ENCODE measurements at regions not wholly inside any gene's neighbourhood (a gene's known extent, or its start where the extent isn't known, plus 50 kb on each side); places are given as distances from the start of the nearest gene placed in this dataset.

DNA sequence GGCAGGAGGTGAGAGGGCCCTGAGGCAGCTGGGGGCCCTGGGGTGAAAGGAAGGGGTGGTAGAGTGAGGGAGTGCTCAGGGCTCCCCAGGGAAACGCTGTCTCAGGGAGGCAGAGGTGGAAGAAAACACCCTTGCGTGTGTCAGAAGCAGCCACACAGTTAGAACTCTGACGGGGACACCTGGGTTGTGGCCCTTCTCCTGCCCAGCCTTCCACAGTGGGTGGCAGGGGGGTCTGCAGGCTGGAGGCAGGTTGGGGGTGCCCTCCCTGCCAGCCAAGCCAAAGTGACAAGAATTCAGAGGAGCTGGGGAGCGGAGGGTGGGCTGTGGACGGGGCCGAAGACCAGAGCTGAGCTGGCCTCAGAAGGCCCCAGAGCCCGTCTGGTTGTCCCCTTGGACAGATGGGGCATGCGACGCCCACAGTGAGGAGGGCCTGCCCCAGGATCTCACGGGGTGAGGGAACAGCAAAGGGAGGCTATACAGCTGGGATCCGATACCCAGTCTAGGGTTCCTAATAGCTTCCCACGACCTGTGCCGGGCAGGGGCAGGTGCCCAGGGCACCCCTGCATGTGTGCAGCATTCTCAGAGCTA is 105.2 kb upstream of the ADRA2C start:
- TF ChIP-seq POLR2AphosphoS5 (IDR thresholded peaks at IDR 0.05; ENCODE audit: low read depth, low read length) = no peak
- TF ChIP-seq POLR2A (IDR thresholded peaks at IDR 0.05; ENCODE audit: low read depth, low read length) = no peak
- TF ChIP-seq TAF1 (IDR thresholded peaks at IDR 0.05; ENCODE audit: low read depth, low read length) = no peak
- TF ChIP-seq SPI1 (IDR thresholded peaks at IDR 0.05; ENCODE audit: low read depth, low read length) = no peak
- TF ChIP-seq PAX5 (IDR thresholded peaks at IDR 0.05; ENCODE audit: insufficient read depth, low read length, severe bottlenecking) = no peak
- no peak for TF ChIP-seq POU2F2 (IDR thresholded peaks at IDR 0.05; ENCODE audit: low read depth, low read length)

All from GM12891 (cell line).